ENCODE measurements at regions not wholly inside any gene's neighbourhood (a gene's known extent, or its start where the extent isn't known, plus 50 kb on each side); places are given as distances from the start of the nearest gene placed in this dataset.
"Not testable (repeated sequence)": the region's sequence is repeated elsewhere in the genome, so short reads cannot be mapped to it uniquely, and the experiment has no call there.

DNA sequence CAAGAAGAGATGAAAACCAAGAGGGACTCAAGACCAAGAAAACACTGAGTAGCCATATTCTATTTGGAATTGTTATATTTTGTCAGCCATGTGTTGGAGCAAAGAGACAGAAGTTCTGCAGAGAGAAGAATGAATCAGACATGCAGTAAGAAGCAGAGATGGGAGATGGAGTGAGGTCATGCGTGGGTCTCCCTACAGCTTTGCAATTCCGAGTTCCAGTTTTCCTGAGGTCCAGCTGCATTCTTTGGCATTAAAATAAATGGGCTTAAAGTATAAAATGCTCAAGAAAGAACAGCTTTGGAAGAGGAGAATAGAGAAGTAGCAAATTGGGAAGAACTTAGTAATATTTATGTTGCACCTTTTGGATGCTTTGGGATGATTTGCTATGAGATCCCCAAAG lies 361.6 kb downstream of the NPR3 start:
- no peak for DNase-seq

DNA sequence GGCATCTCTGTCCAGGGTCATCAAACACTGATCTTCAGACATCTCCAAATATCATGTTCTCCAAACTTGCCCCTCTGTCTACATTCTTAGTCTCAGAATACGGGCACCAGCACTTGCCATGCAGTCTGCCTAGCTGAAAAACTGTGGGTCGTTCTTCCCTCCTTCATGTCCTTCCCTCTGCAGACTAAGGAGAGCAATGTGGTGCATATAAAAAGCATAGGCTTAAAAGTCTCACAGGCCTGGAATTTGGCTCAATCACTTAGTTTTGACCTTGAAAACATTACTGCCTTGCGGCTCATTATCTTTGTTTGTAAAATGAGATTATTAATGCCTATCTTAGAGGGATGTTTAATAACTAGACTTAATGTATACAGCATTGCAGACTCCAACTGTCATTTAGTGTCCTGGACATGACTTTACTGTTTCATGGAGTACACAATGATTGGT lies 362.8 kb downstream of the NPR3 start:
- DNase-seq, result no peak

DNA sequence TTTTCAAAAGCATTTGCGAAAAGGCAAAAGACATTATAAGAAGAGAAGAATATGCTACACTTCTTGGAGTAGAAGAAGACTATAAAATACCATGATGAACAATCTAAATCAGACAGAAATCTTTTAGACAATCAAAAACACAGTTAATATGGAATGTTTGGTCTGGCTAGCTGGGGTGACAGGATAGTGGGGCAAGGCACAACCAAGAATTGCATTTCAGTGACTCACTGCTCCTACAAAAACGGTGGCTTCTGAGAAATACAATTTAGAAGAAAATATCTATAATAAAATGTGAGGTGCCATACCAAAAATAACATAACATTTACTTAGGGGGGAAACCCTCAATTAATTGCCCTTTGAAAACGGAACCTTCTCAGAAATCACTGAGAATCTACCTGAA lies 363.4 kb downstream of the NPR3 start:
- no peak for DNase-seq

DNA sequence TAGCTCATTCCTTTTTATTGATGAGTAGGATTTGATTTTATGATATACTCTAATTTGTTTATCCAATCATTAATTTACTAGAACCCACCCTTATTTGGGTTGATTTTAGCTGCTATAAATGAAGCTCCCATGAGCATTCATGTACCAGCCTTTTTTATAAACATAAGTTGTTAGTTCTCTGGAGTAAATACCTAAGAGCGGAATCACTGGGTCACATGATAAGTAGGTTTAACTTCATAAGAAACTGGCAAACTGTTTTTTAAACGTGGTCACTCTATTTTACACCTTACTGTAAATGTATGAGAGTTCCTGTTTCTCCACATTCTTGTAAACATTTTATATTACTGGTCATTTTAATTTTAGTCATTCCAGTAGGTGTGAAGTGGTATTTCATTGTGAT lies 364.6 kb downstream of the NPR3 start:
- no peak for DNase-seq

DNA sequence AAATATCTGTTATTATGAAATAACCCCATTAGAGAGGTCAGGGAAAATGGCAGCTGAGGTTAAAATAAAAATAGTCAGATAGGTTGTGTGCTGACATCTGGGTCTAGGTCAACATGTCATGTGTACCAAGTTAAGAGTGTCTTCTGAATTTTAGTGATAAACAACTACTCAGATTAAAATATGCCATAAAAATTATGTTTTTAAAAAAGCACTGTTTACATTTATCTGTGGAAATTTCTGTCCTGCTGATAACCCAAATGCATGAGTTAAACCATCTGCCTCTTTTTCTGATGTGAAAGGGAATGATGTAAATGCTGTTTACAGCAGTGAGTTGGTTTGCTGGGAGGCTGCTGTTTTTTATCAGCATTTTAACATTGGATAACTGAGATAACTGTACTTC lies 361.2 kb upstream of the TARS1 start:
- no peak for DNase-seq

DNA sequence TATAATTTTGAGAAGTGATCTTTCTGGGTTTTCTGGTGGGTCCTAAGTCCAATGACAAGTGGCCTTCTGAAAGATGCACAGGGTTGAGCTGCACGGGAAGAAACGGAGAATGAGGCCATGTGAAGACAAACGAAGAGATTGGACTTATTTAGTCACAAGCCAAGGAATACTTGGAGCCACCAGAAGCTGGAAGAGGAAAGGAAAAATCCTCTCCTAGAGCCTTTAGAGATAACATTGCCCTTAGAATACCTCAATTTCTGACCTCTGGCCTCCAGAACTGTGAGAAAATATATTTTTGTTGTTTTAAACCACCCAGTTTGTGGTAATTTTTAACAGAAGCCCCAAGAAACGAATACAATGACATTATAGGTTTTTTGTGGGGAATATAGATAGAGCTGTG lies 360.5 kb upstream of the TARS1 start:
- DNase-seq, result no peak

DNA sequence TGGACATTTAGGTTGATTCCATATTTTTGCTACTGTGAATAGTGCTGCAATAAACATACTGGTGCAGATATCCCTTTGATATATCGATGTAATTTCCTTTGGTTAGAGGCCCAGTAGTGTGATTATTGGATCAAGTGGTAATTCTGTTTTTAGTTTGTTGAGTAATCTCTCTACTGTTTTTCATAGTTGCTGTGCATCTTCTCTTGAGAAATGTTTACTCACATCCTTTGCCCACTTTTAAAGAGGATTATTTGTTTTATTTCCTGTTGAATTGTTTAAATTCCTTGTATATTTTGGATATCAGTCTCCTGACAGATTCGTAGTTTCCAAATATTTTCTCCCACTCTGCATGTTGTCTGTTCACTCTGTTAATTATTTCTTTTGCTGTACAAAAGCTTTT lies 352.6 kb upstream of the TARS1 start:
- DNase-seq, result no peak

DNA sequence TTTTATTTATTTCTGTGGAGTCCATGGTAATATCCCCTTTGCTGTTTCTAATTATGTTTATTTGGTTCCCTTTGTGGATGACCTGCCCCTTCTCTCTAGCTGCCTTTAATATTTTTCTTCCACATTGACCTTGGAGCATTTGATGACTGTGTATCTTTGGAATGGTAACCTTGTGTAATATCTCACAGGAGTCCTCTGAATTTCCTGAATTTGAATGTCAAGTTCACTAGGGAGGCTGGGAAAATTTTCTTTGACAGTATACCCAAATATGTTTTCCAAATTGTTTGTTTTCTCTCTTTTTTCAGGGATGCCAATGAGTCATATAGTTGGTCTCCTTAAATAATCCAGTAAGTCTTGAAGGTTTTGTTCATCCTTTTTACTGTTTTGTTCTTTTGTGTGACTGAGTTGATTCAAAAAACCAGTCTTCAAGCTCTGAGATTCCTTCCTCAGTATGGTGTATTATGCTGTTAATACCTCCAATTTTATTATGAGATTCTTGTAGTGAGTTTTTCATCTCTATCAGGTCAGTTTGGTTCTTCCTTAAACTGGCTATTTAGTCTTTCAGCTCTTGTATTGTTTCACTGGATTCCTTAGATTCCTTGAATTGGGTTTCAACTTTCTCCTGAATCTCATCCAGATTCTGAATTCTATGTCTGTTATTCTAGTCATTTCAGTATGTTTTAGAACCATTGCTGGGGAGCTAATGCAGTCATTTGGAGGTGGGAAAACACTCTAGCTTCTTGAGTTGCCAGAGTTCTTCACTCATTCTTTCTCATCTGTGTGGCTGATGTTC lies 349.0 kb upstream of the TARS1 start:
- DNase-seq, result no peak

DNA sequence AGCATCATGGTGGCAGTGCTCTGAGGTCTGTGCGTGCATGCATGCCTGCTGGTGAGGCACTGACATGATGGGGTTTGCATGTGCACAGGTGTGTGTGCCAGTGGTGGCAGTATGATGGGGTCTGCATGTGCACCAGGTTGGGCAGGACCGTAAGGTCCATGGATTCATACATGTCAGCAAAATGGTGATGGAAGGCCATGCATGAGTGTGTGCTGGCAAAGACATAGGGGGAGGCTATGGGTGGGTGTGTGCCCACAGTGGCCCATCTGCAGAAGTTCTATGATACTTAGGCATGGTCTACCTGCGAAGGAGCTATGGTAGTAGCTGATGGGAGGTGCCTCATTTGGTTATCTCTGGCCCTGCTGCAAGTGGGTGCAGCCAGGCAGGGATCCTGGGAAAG lies 348.0 kb upstream of the TARS1 start:
- no peak for DNase-seq

DNA sequence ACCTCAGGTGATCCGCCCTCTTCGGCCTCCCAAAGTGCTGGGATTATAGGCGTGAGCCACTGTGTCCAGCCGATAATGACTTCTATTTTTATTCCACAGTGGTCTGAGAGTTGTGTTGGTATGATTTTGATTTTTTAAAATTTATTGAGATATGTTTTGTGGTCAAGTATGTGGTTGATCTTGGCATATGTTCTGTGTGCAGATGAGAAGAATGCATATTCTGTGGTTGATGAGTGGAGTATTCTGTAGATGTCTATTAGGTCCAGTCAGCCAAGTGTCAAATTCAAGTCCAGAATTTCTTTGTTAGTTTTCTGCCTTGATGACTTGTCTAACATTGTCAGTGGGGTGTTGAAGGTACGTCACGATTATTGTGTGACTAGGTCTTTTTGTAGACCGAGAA lies 338.2 kb upstream of the TARS1 start:
- DNase-seq, result no peak

DNA sequence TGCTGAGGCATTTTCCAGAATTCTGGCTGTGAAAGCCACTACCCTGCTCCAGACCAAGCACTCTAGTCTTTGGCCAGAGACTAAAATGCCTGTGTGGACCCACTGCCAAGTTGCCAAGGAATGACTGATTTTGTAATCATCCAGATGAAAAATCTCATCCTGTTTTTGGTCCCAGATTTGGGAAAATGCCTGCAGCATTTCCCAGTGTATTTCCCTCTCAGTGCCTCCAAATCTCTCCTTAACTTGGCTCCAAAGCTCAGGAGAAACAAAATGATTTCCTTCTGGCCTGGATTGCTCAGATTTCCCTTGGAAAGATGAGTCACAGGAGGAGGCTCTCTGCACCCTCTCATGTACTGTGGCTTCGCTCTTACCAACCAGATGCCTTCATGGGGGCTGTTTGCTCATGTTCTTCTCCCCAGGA lies 335.2 kb upstream of the TARS1 start:
- no peak for DNase-seq

DNA sequence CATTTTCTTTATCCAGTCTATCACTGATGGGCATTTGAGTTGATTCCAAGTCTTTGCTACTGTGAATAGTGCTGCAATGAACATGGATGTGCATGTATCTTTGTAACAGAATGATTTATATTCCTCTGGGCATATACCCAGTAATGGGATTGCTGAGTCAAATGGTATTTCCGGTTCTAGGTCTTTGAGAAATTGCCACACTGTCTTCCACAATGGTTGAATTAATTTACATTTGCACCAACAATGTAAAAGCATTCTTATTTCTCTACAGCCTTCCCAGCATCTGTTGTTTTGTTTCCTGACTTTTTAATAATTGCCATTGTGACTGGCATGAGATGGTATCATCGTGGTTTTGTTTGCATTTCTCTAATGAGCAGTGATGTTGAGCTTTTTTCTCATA lies 330.3 kb upstream of the TARS1 start:
- DNase-seq, result not testable (repeated sequence)

DNA sequence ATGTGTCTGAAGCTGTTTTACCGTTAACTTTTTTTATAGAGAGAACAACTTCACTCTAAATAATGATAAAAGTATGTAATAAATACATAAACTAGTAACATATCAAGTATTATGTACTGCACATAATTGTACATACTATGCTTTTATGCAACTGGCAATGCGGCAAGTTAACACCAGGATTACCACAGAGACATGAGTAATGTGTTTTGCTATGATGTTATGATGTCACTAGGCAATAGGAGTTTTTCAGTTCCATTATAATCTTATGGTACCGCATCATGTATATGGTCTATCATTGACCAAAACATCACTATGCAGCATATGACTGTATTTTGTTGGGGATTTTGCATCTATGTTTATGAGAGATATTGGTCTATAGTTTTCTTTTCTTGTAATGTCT lies 326.4 kb upstream of the TARS1 start:
- DNase-seq, result no peak

DNA sequence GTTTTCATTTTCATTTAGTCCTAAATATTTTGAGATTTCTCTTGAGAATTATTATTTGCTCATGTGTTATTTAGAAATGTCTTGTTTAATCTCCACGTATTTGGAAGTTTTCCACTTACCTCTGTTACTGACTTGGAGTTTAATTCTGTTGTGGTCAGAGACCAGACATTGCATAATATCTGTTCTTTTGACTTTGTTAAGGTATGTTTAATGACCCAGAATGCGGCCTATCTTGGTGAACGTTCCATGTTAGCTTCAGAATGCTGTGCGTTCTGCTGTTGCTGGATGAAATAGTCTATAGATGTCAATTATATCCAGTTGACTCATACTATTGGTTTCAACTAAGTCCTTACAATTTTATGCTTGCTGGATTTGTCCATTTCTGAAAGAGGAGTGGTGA lies 325.3 kb upstream of the TARS1 start:
- no peak for DNase-seq

DNA sequence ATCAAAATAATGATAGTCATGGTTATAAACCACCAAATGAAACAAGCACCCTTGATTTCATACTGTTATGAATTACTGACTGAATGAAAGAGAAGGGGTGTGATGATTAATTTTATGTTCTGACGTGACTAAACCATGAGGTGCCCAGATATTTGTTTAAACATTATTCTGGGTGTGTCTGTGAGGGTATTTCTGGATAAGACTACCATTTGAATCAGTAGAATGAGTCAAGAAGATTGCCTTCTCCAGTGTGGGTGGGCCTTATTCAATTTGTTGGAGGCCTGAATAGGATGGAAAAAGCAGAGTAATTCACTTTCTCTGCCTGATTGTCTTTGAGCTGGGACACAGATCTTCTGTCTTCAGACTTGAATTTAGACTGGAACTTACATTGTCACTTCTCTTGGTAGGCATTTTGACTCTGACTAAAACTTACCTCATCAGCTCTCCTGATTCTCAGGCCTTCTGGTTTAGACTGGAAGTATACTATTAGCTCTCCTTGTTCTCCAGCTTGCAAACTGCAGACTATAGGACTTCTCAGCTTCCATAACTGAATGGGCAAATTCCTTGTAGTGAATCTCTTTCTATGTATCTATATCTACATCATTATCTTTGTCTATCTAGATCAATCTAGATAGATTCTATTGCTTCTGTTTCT lies 321.9 kb upstream of the TARS1 start:
- no peak for DNase-seq

DNA sequence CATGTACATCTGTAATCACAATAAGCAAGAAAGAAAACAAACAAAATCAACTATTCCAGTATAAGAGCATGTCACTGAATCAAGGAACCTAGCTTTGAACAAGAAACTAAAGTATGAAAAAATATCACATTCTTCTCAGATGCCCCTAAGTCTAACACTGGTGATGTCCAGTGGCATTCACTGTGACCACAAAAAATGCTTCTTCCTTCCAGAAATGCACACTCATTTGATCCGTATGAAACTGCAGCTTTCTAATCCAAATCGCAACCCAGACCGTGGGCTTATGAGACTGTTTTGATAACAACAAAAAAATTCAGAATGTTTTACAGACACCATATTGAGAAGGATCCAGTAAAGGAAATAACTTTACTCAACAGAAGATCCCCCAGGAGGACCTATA lies 320.1 kb upstream of the TARS1 start:
- DNase-seq, result no peak

DNA sequence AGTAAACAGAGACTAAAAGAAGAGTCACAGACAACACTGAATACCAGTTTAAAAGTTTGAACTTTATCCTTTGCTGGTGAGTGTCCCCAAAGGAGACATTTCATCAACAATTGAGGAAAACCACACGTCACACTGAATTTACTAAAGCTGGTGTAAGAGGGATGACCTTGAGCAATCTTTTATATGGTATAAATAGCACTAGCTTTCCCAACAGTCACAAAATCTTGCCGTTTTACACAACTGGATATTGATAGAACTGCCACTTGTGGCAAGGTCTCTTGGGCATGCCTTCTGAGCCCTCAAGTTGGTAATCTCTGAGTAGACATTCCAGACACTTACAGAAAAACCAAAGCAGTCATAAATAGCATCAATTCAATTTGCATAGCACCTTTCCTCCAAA lies 311.5 kb upstream of the TARS1 start:
- DNase-seq, result no peak

DNA sequence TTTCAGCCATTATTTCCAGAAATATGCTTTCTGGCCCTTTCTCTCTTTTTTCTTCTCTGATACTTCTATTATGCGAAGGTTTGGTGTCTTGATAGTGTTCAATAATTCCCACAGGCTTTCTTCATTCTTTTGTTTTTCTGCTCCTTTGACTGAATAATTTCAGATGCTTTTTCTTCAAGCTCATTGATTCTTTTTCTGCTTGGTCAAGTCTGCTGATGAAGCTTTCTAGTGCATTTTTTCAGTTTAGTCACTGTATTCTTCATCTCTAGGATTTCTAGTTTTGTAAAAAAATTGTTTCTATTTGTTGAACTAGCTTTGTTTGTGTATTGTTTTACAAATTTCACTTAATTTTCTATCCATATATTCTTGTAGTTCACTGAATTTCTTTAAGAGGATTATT lies 304.0 kb upstream of the TARS1 start:
- no peak for DNase-seq

DNA sequence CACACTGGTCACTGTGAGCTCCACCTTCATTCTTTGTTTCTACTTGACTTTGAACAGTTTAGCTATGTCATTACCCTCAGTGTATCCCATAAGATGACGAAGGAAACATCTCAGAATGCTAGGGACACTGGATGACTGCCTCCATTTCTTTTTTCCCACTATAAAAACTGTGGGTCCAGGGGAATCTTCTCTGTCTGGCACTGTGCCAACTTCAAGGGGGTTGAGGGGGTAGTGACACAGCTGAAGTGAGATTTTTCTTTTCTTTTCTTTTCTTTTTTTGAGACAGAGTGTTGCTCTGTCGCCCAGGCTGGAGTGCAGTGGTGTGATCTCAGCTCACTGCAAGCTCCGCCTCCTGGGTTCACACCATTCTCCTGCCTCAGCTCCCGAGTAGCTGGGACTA lies 302.6 kb upstream of the TARS1 start:
- DNase-seq, result not testable (repeated sequence)

DNA sequence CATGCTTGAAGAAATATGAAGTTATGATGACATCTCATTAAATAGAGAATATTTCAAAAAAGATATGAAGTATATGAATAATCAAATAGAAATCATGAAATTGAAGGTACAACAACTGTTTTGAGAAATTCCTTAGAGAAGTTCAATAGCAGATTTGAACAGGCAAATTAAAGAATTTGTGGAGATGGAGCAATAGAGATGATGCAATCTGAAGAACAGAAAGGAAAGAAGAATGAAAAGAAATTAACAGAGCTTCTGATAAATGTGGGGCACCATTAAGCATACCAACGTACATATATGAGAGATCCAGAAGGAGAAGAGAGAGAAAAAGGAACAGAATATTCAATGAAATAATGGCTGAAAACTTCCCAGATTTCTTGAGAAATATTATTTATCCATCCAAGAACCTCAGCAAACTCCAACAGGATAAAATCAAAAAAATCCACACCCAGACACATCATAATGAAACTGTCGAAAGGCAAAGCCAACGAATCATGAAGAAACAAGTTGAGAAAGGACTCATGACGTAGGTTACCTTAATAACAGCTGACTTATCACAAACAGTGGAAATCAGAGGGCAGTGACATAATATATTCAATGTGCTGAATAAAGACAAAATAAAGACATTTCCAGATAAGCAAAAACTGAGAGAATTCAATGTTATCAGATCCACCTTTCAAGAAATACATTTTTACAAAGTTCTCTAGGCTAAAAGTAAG lies 297.2 kb upstream of the TARS1 start:
- no peak for DNase-seq

DNA sequence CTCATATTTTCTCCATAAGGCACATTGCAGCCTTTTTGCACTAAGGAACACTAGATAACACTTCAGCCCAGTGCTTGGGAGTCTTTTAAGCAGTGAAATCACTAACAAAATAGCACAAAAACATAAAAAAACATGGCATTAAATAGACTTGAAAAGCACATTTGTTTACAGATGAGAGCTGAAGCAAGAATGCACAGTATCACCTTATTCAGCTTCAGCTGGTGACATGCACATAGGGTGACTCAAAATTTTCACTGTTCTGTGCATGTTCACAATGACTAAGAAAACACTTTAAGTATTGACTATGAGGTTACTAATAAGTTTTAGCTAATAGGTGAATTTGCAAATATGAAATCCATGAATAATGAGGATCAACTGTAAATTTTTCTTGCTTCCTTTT lies 293.9 kb upstream of the TARS1 start:
- no peak for DNase-seq

DNA sequence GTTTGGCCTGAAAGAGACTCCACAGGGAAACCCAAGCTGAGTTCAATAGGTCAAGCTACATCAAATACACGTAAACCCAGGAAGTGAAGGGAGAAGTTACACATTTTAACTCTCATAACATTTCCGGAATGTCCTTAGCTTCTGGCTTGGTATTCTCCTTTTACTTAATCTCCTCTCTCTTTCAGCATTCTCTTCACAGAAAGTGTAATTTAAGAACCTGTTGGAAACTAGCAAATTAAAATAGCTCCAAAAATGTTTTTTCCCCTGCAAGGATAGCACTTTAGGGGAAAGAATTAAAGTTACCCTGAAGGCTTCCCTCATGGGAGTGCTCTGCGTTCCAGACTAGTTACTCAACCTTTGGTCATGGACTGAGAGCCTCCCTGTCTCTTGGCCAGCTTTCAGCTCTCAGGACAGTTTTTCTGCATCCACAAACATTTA lies 292.7 kb upstream of the TARS1 start:
- no peak for DNase-seq

DNA sequence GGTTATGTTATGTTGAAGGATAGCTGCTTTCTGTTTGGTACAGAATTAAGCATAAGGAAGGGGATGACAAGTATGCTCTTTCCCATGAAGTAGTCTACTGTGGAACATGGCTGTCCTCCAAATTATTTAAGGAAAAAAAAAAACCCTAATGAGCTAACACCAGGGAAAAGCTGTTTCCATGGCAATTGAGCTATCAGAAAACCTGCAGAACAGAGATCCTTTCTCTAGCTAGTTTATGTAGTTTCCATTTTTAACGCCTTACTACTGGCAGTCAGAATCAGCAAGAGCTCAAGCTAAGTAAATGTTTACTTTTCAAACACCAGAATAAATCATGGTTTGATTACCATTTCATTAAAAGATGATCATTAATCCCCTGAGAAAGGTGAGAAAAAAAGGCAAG lies 287.4 kb upstream of the TARS1 start:
- DNase-seq, result no peak

DNA sequence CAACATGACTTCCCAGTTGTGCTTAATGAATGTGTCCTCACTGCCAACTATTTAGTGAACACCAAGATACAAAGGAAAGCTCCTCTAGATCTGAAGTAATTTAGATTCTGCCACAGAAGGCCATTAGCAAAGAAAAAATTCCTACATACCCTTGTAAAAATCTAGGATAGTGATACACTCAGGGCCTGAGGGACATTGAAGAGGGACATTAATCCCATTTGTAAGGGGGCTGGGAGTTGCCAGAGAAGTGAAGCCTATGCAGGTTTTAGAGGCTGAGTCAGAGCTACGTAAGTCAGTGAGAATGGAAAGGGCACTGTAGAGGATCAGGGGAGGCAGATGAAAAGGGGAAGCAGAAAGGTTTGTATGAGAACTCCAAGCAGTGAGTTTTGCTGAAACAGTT lies 286.9 kb upstream of the TARS1 start:
- DNase-seq, result no peak
